HepG2 (cell line): ENCODE measurements at regions not wholly inside any gene's neighbourhood (a gene's known extent, or its start where the extent isn't known, plus 50 kb on each side); places are given as distances from the start of the nearest gene placed in this dataset.

ENCODE experiments used
- ATAC-seq: fragments of 200-7000 bp; cut with Tn5 transposase; 3 replicates; pipeline ENCODE4 v1.9.1; 2020; ENCODE audit warnings: mild to moderate bottlenecking, moderate library complexity
- BruUV-seq: library from RNA; stranded (reverse); fragments of 400-500 nt; replicated peaks from 2 replicates; lab custom pipeline; 2021; lab: Mats Ljungman, UMichigan
- CTCF ChIA-PET: fragments of 300-600 bp; formaldehyde crosslinking; extraction: SDS; loops from one replicate; lab custom pipeline; 2021; ENCODE audit warnings: low total read pairs, inconsistent platforms, low intra/inter-chr PET ratio; lab: Yijun Ruan, JAX
- POLR2A ChIA-PET: fragments of 350-600 bp; sonication (Branson Sonifier 250); formaldehyde crosslinking; loops from one replicate; lab custom pipeline; 2020; ENCODE audit warnings: antibody characterized with exemption, inconsistent platforms; lab: Yijun Ruan, JAX
- DNase-seq: peaks from one replicate; pipeline ENCODE4 v3.0.0-alpha.2; 2015; ENCODE audit warnings: low spot score
- FAIRE-seq: peaks from 3 replicates; lab custom pipeline; 2011; peaks lifted over from hg19 to GRCh38; lab: Jason Lieb, UNC
- H2AFZ ChIP-seq: one replicate; pipeline ENCODE4 v1.6.1; 2011; ENCODE audit warnings: low read length, inconsistent platforms
- H3K27ac ChIP-seq: fragments of 300-600 bp; 3 replicates; pipeline ENCODE4 v1.8.0; 2011; ENCODE audit warnings: mixed run types, mild to moderate bottlenecking, mixed read lengths, low read length, inconsistent platforms; ENCODE audit not compliant: insufficient read depth; ENCODE audit errors: extremely low read length
- H3K27me3 ChIP-seq, 2 experiments: fragments of 200-600 bp in 1 of 2; 2 replicates in 1 of 2; 3 replicates in 1 of 2; pipeline versions ENCODE4 v1.6.0 to v1.8.0; 2011; ENCODE audit warnings: low read length in 2 of 2, mild to moderate bottlenecking in 2 of 2, moderate library complexity in 2 of 2, inconsistent platforms in 1 of 2; ENCODE audit not compliant: insufficient read depth in 2 of 2, control insufficient read depth in 1 of 2
- H3K36me3 ChIP-seq, 2 experiments: fragments of 200-600 bp in 1 of 2; replicated peaks in 1 of 2; 2 replicates in 1 of 2; 3 replicates in 1 of 2; pipeline versions ENCODE4 v1.5.1 to v1.8.0; 2011; ENCODE audit warnings: low read length in 2 of 2, inconsistent platforms in 1 of 2; ENCODE audit not compliant: insufficient read depth in 2 of 2, control insufficient read depth in 1 of 2
- H3K4me1 ChIP-seq: 2 replicates; pipeline ENCODE4 v1.5.1; 2012; ENCODE audit warnings: low read length, inconsistent platforms; ENCODE audit not compliant: insufficient read depth
- H3K4me2 ChIP-seq: 2 replicates; pipeline ENCODE4 v1.6.0; 2011; ENCODE audit warnings: low read depth, low read length, inconsistent platforms
- H3K4me3 ChIP-seq, 3 experiments: fragments of 200-600 bp in 1 of 3; sonication (generic), shearing (Covaris generic) in 1 of 3; replicated peaks in 1 of 3; 2 replicates each; pipeline ENCODE4 v1.5.1; 2011 to 2016; ENCODE audit warnings: low read length in 3 of 3, inconsistent platforms in 2 of 3, low read depth in 2 of 3, mild to moderate bottlenecking in 2 of 3, control low read depth in 1 of 3, mixed read lengths in 1 of 3; ENCODE audit not compliant: insufficient read depth in 1 of 3
- H3K79me2 ChIP-seq: one replicate; pipeline ENCODE4 v1.6.1; 2011; ENCODE audit warnings: low read length, inconsistent platforms; ENCODE audit not compliant: insufficient read depth
- H3K9ac ChIP-seq: 2 replicates; pipeline ENCODE4 v1.6.0; 2011; ENCODE audit warnings: mild to moderate bottlenecking, low read depth, low read length, inconsistent platforms; ENCODE audit not compliant: insufficient read depth
- H3K9me3 ChIP-seq: 2 replicates; pipeline ENCODE4 v1.5.1; 2012; ENCODE audit warnings: mild to moderate bottlenecking, low read length
- H4K20me1 ChIP-seq: 2 replicates; pipeline ENCODE4 v1.6.0; 2011; ENCODE audit warnings: inconsistent platforms, mild to moderate bottlenecking, low read length, moderate library complexity; ENCODE audit not compliant: insufficient read depth
- ATF7-NPFF ChIP-seq: sonication (generic); formaldehyde crosslinking; IDR thresholded peaks from 2 replicates; pipeline ENCODE4 v1.8.1; 2023; ENCODE audit warnings: mild to moderate bottlenecking, low read depth, missing genetic modification reagents, moderate library complexity
- BORCS8-MEF2B ChIP-seq: sonication (generic); formaldehyde crosslinking; IDR thresholded peaks from 2 replicates; pipeline ENCODE4 v1.8.0; 2022; ENCODE audit warnings: mild to moderate bottlenecking, missing genetic modification reagents
- DR1 ChIP-seq: sonication (generic); formaldehyde crosslinking; IDR thresholded peaks from 2 replicates; pipeline ENCODE4 v1.8.0; 2021; ENCODE audit warnings: mild to moderate bottlenecking, missing genetic modification reagents, inconsistent platforms
- EEA1 ChIP-seq: sonication (generic); formaldehyde crosslinking; IDR thresholded peaks from 2 replicates; pipeline ENCODE4 v1.5.1; 2020; ENCODE audit warnings: mild to moderate bottlenecking, missing genetic modification reagents, borderline replicate concordance
- KDM4B ChIP-seq: sonication (generic); formaldehyde crosslinking; IDR thresholded peaks from 2 replicates; pipeline ENCODE4 v1.4.0; 2020; ENCODE audit warnings: missing genetic modification reagents
- NBN ChIP-seq: fragments of 450-650 bp; conservative IDR thresholded peaks from 2 replicates; pipeline ENCODE4 v1.6.1; 2017
- NFIB ChIP-seq: sonication (generic); formaldehyde crosslinking; IDR thresholded peaks from 2 replicates; pipeline ENCODE4 v1.9.0; 2021; ENCODE audit warnings: missing genetic modification reagents, mild to moderate bottlenecking, borderline replicate concordance
- NFYB ChIP-seq: sonication (generic); formaldehyde crosslinking; IDR thresholded peaks from 2 replicates; pipeline ENCODE4 v1.4.0; 2020; ENCODE audit warnings: missing genetic modification reagents
- NR3C1 ChIP-seq: sonication (generic); formaldehyde crosslinking; IDR thresholded peaks from 2 replicates; pipeline ENCODE4 v1.4.0; 2020; ENCODE audit warnings: missing genetic modification reagents
- PHB2 ChIP-seq: fragments of 450-650 bp; IDR thresholded peaks from 2 replicates; pipeline ENCODE4 v1.6.1; 2018; ENCODE audit not compliant: partially characterized antibody
- SMAD1 ChIP-seq: sonication (generic); formaldehyde crosslinking; IDR thresholded peaks from 2 replicates; pipeline ENCODE4 v1.4.0; 2020; ENCODE audit warnings: missing genetic modification reagents, low read depth, mild to moderate bottlenecking, borderline replicate concordance
- SRSF1 ChIP-seq: fragments of 200-400 bp; formaldehyde crosslinking; optimal IDR thresholded peaks from 2 replicates; pipeline ENCODE3; 2017; ENCODE audit warnings: mild to moderate bottlenecking, low read depth, low read length, moderate library complexity
- ZNF660 ChIP-seq: sonication (generic); formaldehyde crosslinking; IDR thresholded peaks from 2 replicates; pipeline ENCODE4 v1.5.1; 2020; ENCODE audit warnings: mild to moderate bottlenecking, low read depth, missing genetic modification reagents, borderline replicate concordance
- ZNF709 ChIP-seq: sonication (generic); formaldehyde crosslinking; IDR thresholded peaks from 2 replicates; pipeline ENCODE4 v1.5.0; 2020; ENCODE audit warnings: mild to moderate bottlenecking, missing genetic modification reagents
- WGBS: methylation state at CpG from one replicate; pipeline ENCODE4 v1.1.6; 2017; ENCODE audit warnings: low lambda C conversion rate; 5-methylcytosine and 5-hydroxymethylcytosine counted together
- in situ Hi-C: cut with HindIII; loops from 2 replicates; pipeline ENCODE4 v1.10.0; 2017; ENCODE audit warnings: low pct_unique_long_range_greater_than_20kb; ENCODE audit not compliant: extremely low pct_ligation_motif_present
- intact Hi-C: fragments of 100-400 bp; cut with micrococcal nuclease; formaldehyde crosslinking; loops from one replicate; pipeline ENCODE4 v1.10.0; 2022; ENCODE audit not compliant: unreplicated experiment

GRCh38 chr21:25307489-25307888 lies 299.8 kb downstream of the MRPL39 start:
- ATAC-seq (no peak), DNase-seq (no peak), FAIRE-seq (no peak)
- ChIA-PET POLR2A (no interaction called here), CTCF (no interaction called here)
- no peak overlapping the region for H3K4me3 ChIP-seq
- in situ Hi-C loops = no loop called here
- H3K27me3 ChIP-seq = no peaks in the 10 kb centered on the region
- 0% methylated on average over 1 of the region's 1 CpG for WGBS
- no peak overlapping the region for H3K4me2 ChIP-seq
- no peak overlapping the region for H2AFZ ChIP-seq
- intact Hi-C loops = no loop called here
- no peaks in the 10 kb centered on the region for H3K36me3 ChIP-seq
- no peaks in the 10 kb centered on the region for H3K79me2 ChIP-seq
- H4K20me1 ChIP-seq = no peaks in the 10 kb centered on the region
- no peak overlapping the region for H3K27ac ChIP-seq
- no peak overlapping the region for H3K9ac ChIP-seq
- no peaks in the 10 kb centered on the region for H3K4me1 ChIP-seq
- no TSS peak for BruUV-seq
- H3K9me3 ChIP-seq = peaks cover 77% of the 10 kb centered on the region
- TF ChIP-seq SMAD1 (CRISPR knock-in tag) (no peak), SRSF1 (no peak), ZNF660 (CRISPR knock-in tag) (no peak), NFIB (CRISPR knock-in tag) (no peak), KDM4B (CRISPR knock-in tag) (no peak), ATF7-NPFF (no peak), BORCS8-MEF2B (CRISPR knock-in tag) (no peak)
- TF ChIP-seq, all 625 proteins: peak for 0

- WGBS = 0% methylated on average over 4 of the region's 4 CpGs
- CTCF ChIA-PET = no interaction called here
- Histone ChIP-seq H4K20me1 (no peaks in the 10 kb centered on the region), H2AFZ (no peak overlapping the region), H3K27ac (no peak overlapping the region), H3K4me3 (no peak overlapping the region), H3K4me1 (no peaks in the 10 kb centered on the region), H3K27me3 (no peaks in the 10 kb centered on the region), H3K4me2 (no peak overlapping the region), H3K79me2 (no peaks in the 10 kb centered on the region), H3K36me3 (no peaks in the 10 kb centered on the region), H3K9ac (no peak overlapping the region), H3K9me3 (peaks cover 85% of the 10 kb centered on the region)
- in situ Hi-C loops (no loop called here), intact Hi-C loops (no loop called here)
- DNase-seq = no peak
- BruUV-seq = no TSS peak
- POLR2A ChIA-PET = no interaction called here
- FAIRE-seq = no peak
- TF ChIP-seq EEA1 (CRISPR knock-in tag) (no peak), DR1 (CRISPR knock-in tag) (no peak), NBN (no peak), NFYB (CRISPR knock-in tag) (no peak), NR3C1 (CRISPR knock-in tag) (no peak), PHB2 (no peak), ZNF709 (CRISPR knock-in tag) (no peak)
- ATAC-seq = no peak
These were observed 302.7 kb downstream of the MRPL39 start for GRCh38 chr21:25304611-25305010.
